ENCODE measurements at regions not wholly inside any gene's neighbourhood (a gene's known extent, or its start where the extent isn't known, plus 50 kb on each side); places are given as distances from the start of the nearest gene placed in this dataset.

- DNase-seq: no peak
These were observed 135.0 kb downstream of the INHBB start for GRCh38 chr2:120480903-120481445.

- DNase-seq: no peak
These were observed 135.7 kb downstream of the INHBB start for GRCh38 chr2:120481446-120482194.

- no peak for DNase-seq
These were observed 136.4 kb downstream of the INHBB start for GRCh38 chr2:120482334-120482733.

- no peak for DNase-seq
These were observed 137.4 kb downstream of the INHBB start for GRCh38 chr2:120483355-120483754.

- no peak for DNase-seq
These were observed 139.2 kb downstream of the INHBB start for GRCh38 chr2:120485096-120485495.

GRCh38 chr2:120486441-120486840 lies 140.5 kb downstream of the INHBB start:
- DNase-seq: no peak

GRCh38 chr2:120486946-120487345 lies 141.0 kb downstream of the INHBB start:
- DNase-seq: no peak

- DNase-seq: no peak
These were observed 142.6 kb downstream of the INHBB start for GRCh38 chr2:120488531-120488930.

GRCh38 chr2:120489023-120489422 lies 143.1 kb downstream of the INHBB start:
- DNase-seq: no peak

- DNase-seq: no peak
These were observed 144.3 kb downstream of the INHBB start for GRCh38 chr2:120490091-120490798.

- no peak for DNase-seq
These were observed 145.2 kb downstream of the INHBB start for GRCh38 chr2:120491111-120491625.

- DNase-seq: no peak
These were observed 147.3 kb downstream of the INHBB start for GRCh38 chr2:120493231-120493630.

GRCh38 chr2:120494446-120494845 lies 148.5 kb downstream of the INHBB start:
- DNase-seq: no peak

- DNase-seq: no peak
These were observed 149.7 kb downstream of the INHBB start for GRCh38 chr2:120495586-120495985.

GRCh38 chr2:120496235-120496634 lies 150.3 kb downstream of the INHBB start:
- no peak for DNase-seq

GRCh38 chr2:120496759-120497158 lies 150.8 kb downstream of the INHBB start:
- DNase-seq: no peak

GRCh38 chr2:120497261-120497977 lies 151.5 kb downstream of the INHBB start:
- no peak for DNase-seq

GRCh38 chr2:120498121-120498520 lies 152.2 kb downstream of the INHBB start:
- no peak for DNase-seq

GRCh38 chr2:120498576-120499394 lies 152.8 kb downstream of the INHBB start:
- DNase-seq: no peak

GRCh38 chr2:120499784-120500495 lies 154.0 kb downstream of the INHBB start:
- peak in 1 of 2 experiments; percentile 22 for DNase-seq

GRCh38 chr2:120501591-120501990 lies 155.7 kb downstream of the INHBB start:
- DNase-seq: no peak

- DNase-seq: no peak
These were observed 156.4 kb downstream of the INHBB start for GRCh38 chr2:120502357-120502756.

Data from SHP77 (cell line).